GM10266 (cell line): ENCODE measurements at regions not wholly inside any gene's neighbourhood (a gene's known extent, or its start where the extent isn't known, plus 50 kb on each side); places are given as distances from the start of the nearest gene placed in this dataset.

Source experiments
- DNase-seq: peaks from one replicate; pipeline ENCODE4 v3.0.0; 2012; ENCODE audit errors: extremely low spot score
- TF ChIP-seq, protein P1 (sequence below): IDR thresholded peaks from 2 replicates; pipeline ENCODE4 v1.5.1; 2012; ENCODE audit warnings: mild to moderate bottlenecking, low read depth; ENCODE audit not compliant: control insufficient read depth, insufficient read depth; ENCODE audit errors: missing control alignments

DNA sequence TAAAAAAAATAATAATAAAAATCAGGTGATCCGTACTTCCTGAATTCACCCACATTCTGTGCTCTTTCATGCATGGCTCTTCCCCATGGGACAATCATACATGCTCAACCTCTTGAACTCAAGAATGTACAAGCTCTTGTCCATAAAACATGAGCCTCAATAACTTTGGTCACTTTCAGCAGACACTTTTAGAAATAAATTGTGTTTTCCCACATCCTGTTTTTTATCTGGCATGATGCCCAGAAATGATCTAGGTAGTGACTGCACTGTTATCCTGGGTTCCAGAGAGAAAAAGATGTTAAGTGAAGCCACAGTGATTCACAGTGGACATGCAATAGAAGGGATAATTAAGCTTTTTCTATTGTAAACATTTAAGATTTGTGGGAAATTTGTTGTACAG is 537.6 kb upstream of the TMEM132C start:
- no peak for DNase-seq
- TF ChIP-seq, protein P1, sequence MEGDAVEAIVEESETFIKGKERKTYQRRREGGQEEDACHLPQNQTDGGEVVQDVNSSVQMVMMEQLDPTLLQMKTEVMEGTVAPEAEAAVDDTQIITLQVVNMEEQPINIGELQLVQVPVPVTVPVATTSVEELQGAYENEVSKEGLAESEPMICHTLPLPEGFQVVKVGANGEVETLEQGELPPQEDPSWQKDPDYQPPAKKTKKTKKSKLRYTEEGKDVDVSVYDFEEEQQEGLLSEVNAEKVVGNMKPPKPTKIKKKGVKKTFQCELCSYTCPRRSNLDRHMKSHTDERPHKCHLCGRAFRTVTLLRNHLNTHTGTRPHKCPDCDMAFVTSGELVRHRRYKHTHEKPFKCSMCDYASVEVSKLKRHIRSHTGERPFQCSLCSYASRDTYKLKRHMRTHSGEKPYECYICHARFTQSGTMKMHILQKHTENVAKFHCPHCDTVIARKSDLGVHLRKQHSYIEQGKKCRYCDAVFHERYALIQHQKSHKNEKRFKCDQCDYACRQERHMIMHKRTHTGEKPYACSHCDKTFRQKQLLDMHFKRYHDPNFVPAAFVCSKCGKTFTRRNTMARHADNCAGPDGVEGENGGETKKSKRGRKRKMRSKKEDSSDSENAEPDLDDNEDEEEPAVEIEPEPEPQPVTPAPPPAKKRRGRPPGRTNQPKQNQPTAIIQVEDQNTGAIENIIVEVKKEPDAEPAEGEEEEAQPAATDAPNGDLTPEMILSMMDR: no peak

- no peak for DNase-seq
- TF ChIP-seq, protein P1: no peak
These were observed 535.3 kb upstream of the TMEM132C start for GRCh38 chr12:127731657-127732056.

DNA sequence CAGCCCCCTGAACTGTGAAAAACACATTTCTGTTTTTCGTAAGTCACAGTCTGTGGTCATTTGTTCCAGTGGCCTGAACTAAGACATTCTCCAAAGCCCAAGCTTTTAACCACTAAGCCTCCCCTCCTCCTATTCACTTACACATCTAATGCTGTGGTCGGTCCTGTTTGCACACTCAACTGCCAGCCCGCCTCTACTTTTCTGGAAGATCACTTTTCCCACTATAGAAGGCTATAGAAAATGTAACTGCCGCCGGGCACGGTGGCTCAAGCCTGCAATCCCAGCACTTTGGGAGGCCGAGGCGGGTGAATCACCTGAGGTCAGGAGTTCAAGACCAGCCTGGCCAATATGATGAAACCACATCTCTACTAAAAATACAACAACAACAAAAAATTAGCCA is 524.7 kb upstream of the TMEM132C start:
- no peak for DNase-seq
- TF ChIP-seq, protein P1: no peak

DNA sequence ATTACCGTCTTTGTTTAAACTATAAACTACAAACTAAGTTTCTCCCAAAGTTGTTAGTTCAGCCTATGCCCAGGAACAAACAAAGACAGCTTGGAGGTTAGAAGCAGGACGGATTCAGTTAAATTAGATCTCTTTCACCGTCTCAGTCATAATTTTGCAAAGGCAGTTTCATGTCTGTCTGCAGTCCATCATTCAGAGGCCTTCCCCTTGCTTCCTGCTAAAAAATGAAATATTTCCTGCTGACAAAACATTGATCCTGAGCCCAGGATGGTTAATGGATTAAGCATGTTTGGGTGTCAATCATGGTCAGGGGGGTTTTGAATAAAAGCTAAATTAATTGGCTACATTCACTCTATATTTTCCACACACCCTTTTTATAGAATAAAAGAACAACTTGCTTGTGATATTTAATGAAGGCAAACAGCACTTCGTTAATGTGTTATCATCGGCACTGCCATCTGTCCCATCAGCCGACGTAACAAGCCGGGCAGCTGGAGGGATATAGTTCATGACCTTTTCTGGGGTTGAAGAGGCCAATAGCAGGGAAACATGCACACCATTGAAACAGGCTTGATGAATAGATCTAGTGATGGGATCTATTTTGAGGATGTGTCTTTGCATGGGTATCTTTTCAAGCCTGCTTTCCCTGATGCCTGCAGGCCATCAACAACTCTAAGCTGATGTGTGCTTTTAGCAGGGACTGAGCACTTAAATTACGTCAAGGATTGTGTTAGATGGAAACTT is 521.3 kb upstream of the TMEM132C start:
- no peak for DNase-seq
- TF ChIP-seq, protein P1: no peak

GRCh38 chr12:127749416-127749815 is 517.6 kb upstream of the TMEM132C start:
- TF ChIP-seq, protein P1: no peak
- no peak for DNase-seq

DNA sequence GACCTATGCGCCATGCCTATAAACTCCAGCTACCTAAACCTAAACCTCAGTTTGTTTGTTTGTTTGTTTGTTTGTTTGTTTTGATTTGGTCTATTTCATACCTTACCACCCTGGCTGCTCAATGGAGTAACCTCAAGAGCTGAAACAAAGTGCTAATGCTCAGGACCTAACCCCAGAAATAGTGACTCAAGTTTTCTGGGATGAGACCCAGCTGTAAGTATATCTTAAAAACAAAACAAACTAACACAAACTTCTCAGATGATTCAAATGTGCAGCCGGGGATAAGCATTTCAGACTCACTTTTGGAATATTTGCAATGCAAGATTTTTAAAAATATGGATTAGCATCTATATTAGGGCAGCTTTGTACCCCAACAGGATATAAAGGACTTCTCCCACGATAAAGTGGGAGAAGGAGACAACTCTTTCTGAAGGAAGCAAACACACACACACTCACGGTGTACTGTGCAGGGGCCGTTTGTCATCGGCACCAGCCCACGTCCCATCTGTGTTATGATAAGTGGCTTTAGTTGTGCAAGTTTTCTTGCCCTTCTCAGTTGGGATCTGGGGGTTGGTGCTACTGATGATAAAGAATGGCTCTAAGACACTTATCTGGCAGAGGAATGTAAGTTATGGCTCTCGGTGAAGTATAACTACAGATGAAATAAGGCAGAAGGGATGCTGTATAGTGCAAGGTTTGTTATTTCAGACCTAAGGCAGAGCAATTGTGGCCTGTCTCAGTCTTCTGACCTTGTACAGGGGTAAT is 516.7 kb upstream of the TMEM132C start:
- no peak for DNase-seq
- TF ChIP-seq, protein P1: no peak

- DNase-seq: no peak
- TF ChIP-seq, protein P1: no peak
These were observed 514.2 kb upstream of the TMEM132C start for GRCh38 chr12:127752802-127753201.
